ENCODE measurements at regions not wholly inside any gene's neighbourhood (a gene's known extent, or its start where the extent isn't known, plus 50 kb on each side); places are given as distances from the start of the nearest gene placed in this dataset.

DNA sequence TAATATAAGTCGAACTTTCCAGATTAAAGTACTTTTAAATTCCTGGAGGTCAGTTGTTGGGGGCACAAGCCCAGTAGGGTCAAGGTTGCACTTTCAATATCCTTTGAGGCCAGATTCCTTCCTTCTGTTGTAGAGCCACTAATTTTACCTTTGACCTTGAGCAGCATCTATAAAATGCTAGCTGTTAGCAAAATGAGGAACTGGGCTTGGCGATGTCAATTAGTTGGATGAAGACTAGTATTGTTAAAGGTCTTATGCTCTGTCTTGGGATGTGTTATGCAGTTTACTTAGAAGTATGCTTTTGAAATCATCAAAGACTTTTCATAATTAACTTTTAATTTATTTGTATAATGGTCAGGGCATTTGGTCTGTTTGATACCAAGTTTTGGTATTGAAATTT, 425.9 kb upstream of the PROX1 start:
- in situ Hi-C loops (cut with HindIII; ENCODE audit: low sequenced_read_pairs) = no loop called here
- DNase-seq (ENCODE audit: low read depth, low spot score) = no peak
- TF ChIP-seq, protein P1, sequence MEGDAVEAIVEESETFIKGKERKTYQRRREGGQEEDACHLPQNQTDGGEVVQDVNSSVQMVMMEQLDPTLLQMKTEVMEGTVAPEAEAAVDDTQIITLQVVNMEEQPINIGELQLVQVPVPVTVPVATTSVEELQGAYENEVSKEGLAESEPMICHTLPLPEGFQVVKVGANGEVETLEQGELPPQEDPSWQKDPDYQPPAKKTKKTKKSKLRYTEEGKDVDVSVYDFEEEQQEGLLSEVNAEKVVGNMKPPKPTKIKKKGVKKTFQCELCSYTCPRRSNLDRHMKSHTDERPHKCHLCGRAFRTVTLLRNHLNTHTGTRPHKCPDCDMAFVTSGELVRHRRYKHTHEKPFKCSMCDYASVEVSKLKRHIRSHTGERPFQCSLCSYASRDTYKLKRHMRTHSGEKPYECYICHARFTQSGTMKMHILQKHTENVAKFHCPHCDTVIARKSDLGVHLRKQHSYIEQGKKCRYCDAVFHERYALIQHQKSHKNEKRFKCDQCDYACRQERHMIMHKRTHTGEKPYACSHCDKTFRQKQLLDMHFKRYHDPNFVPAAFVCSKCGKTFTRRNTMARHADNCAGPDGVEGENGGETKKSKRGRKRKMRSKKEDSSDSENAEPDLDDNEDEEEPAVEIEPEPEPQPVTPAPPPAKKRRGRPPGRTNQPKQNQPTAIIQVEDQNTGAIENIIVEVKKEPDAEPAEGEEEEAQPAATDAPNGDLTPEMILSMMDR (IDR thresholded peaks at IDR 0.05; ENCODE audit: low read depth, low read length) = no peak
- no peak overlapping the region for H3K4me3 ChIP-seq (ENCODE audit: low read depth, low read length)

GRCh38 chr1:213564215-213564659, 423.5 kb upstream of the PROX1 start:
- in situ Hi-C loops (cut with HindIII; ENCODE audit: low sequenced_read_pairs) = no loop called here
- no peak overlapping the region for H3K4me3 ChIP-seq (ENCODE audit: low read depth, low read length)
- TF ChIP-seq, protein P1 (IDR thresholded peaks at IDR 0.05; ENCODE audit: low read depth, low read length) = no peak
- no peak for DNase-seq (ENCODE audit: low read depth, low spot score)

GRCh38 chr1:213568929-213569815, 418.6 kb upstream of the PROX1 start:
- in situ Hi-C loops (cut with HindIII; ENCODE audit: low sequenced_read_pairs) = no loop called here
- DNase-seq (ENCODE audit: low read depth, low spot score) = no peak

GRCh38 chr1:213569816-213570150, 418.0 kb upstream of the PROX1 start:
- H3K4me3 ChIP-seq (ENCODE audit: low read depth, low read length) = no peak overlapping the region
- in situ Hi-C loops (cut with HindIII; ENCODE audit: low sequenced_read_pairs) = no loop called here
- TF ChIP-seq, protein P1 (IDR thresholded peaks at IDR 0.05; ENCODE audit: low read depth, low read length) = no peak
- no peak for DNase-seq (ENCODE audit: low read depth, low spot score)

More at GRCh38 chr1:213568929-213569815, 418.6 kb upstream of the PROX1 start:
- H3K4me3 ChIP-seq (ENCODE audit: low read depth, low read length) = no peak overlapping the region
- TF ChIP-seq, protein P1 (IDR thresholded peaks at IDR 0.05; ENCODE audit: low read depth, low read length) = no peak

- in situ Hi-C loops (cut with HindIII; ENCODE audit: low sequenced_read_pairs) = no loop called here
- no peak overlapping the region for H3K4me3 ChIP-seq (ENCODE audit: low read depth, low read length)
- TF ChIP-seq, protein P1 (IDR thresholded peaks at IDR 0.05; ENCODE audit: low read depth, low read length) = no peak
- no peak for DNase-seq (ENCODE audit: low read depth, low spot score)
Observed at GRCh38 chr1:213570487-213570886, 417.3 kb upstream of the PROX1 start.

DNA sequence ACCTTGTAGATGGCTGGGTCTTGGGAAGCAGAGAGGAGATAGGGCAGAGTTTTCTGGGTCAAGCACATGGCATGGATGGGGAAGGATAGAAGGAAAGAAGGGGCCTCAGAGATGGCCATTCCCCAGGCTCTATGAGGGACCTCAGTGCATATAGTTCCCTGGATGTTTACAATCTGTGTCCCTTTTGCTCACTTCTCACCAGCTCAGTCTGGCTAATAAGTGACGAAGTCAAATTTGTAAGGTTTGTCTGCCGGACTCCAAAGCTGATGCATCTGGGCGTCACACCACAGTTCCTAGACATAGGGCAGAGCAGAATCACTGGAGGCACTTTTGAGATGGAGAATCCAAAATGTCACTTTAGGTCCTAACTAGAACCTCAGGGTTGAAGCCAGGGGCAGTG, 416.4 kb upstream of the PROX1 start:
- in situ Hi-C loops (cut with HindIII; ENCODE audit: low sequenced_read_pairs) = no loop called here
- no peak overlapping the region for H3K4me3 ChIP-seq (ENCODE audit: low read depth, low read length)
- DNase-seq (ENCODE audit: low read depth, low spot score) = no peak
- TF ChIP-seq, protein P1 (IDR thresholded peaks at IDR 0.05; ENCODE audit: low read depth, low read length) = no peak
